HCT116 (cell line): ENCODE measurements at regions not wholly inside any gene's neighbourhood (a gene's known extent, or its start where the extent isn't known, plus 50 kb on each side); places are given as distances from the start of the nearest gene placed in this dataset.

Experiments
- CBX3 ChIP-seq: IDR thresholded peaks from 2 replicates; pipeline ENCODE4 v1.6.1; 2012; ENCODE audit warnings: low read depth
- EGR1 ChIP-seq: IDR thresholded peaks from 2 replicates; pipeline ENCODE4 v1.6.1; 2012; ENCODE audit warnings: low read depth
- EZH2 ChIP-seq: fragments of 200-600 bp; sonication (generic); IDR thresholded peaks from 2 replicates; pipeline ENCODE4 v1.6.1; 2017; ENCODE audit warnings: antibody characterized with exemption, mixed run types
- EZH2phosphoT487 ChIP-seq: fragments of 200-600 bp; IDR thresholded peaks from 2 replicates; pipeline ENCODE4 v1.6.1; 2018; ENCODE audit warnings: antibody characterized with exemption, borderline replicate concordance
- JUND ChIP-seq: IDR thresholded peaks from 2 replicates; pipeline ENCODE4 v1.6.1; 2012
- POLR2A ChIP-seq: IDR thresholded peaks from 2 replicates; pipeline ENCODE4 v1.7.0; 2011; ENCODE audit warnings: borderline replicate concordance; ENCODE audit not compliant: insufficient read depth, insufficient read length; ENCODE audit errors: extremely low read depth
- RAD21 ChIP-seq: IDR thresholded peaks from 2 replicates; pipeline ENCODE4 v1.6.1; 2012; ENCODE audit warnings: low read depth, mild to moderate bottlenecking
- SP1 ChIP-seq: IDR thresholded peaks from 2 replicates; pipeline ENCODE4 v1.6.1; 2012; ENCODE audit warnings: low read depth
- ZFX ChIP-seq: fragments of 450-650 bp; IDR thresholded peaks from 2 replicates; pipeline ENCODE4 v1.6.1; 2017
- ZNF274 ChIP-seq: fragments of 200-500 bp; sonication (Bioruptor generic); IDR thresholded peaks from 2 replicates; pipeline ENCODE4 v1.6.1; 2014; ENCODE audit warnings: mild to moderate bottlenecking, low read depth, low read length, inconsistent platforms
- TF ChIP-seq, protein P1 (sequence below), 3 experiments: fragments of 200-600 bp in 1 of 3; sonication (generic) in 1 of 3; IDR thresholded peaks in 2 of 3; conservative IDR thresholded peaks in 1 of 3; 2 replicates each; pipeline ENCODE4 v1.5.1; 2012 to 2017; ENCODE audit warnings: low read depth in 2 of 3, low read length in 2 of 3, antibody characterized with exemption in 1 of 3, borderline replicate concordance in 1 of 3, control low read depth in 1 of 3, mild to moderate bottlenecking in 1 of 3, mixed read lengths in 1 of 3, mixed run types in 1 of 3, moderate library complexity in 1 of 3; ENCODE audit not compliant: insufficient read depth in 1 of 3
- TF ChIP-seq, protein P2 (sequence below): IDR thresholded peaks from 2 replicates; pipeline ENCODE4 v1.6.1; 2012; ENCODE audit warnings: low read depth
- TF ChIP-seq, protein P3 (sequence below): IDR thresholded peaks from 2 replicates; pipeline ENCODE4 v1.6.1; 2012
- TF ChIP-seq, protein P4 (sequence below): IDR thresholded peaks from 2 replicates; pipeline ENCODE4 v1.6.1; 2011; ENCODE audit warnings: mild to moderate bottlenecking, low read length, moderate library complexity; ENCODE audit not compliant: insufficient replicate concordance; ENCODE audit errors: extremely low read depth

DNA sequence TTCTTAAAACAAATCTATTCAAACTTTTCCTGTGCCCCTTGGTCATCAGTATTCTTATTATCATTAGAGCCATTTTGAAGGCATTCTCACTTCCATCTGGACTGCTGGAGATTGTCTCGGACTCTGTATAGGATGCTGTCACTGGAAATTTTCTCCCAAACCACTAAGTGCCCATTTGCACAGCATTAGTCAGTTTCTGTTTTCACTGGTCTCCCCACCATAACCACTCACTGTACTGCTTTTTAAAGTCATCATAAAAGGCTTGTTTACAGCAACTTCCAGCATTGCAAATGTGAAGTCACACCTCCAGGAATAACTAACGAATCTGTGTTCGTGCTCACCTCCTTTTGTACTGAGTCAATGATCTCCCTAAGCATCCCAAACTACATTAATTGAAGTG lies 150.9 kb upstream of the SERTAD2 start:
- TF ChIP-seq, protein P1, sequence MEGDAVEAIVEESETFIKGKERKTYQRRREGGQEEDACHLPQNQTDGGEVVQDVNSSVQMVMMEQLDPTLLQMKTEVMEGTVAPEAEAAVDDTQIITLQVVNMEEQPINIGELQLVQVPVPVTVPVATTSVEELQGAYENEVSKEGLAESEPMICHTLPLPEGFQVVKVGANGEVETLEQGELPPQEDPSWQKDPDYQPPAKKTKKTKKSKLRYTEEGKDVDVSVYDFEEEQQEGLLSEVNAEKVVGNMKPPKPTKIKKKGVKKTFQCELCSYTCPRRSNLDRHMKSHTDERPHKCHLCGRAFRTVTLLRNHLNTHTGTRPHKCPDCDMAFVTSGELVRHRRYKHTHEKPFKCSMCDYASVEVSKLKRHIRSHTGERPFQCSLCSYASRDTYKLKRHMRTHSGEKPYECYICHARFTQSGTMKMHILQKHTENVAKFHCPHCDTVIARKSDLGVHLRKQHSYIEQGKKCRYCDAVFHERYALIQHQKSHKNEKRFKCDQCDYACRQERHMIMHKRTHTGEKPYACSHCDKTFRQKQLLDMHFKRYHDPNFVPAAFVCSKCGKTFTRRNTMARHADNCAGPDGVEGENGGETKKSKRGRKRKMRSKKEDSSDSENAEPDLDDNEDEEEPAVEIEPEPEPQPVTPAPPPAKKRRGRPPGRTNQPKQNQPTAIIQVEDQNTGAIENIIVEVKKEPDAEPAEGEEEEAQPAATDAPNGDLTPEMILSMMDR (IDR thresholded peaks at IDR 0.05 in 2 of 3, conservative IDR thresholded peaks at IDR 0.05 in 1 of 3; ENCODE audit: borderline replicate concordance in 1 of 3, insufficient read depth in 1 of 3, low read depth in 2 of 3, low read length in 2 of 3) = no peak
- TF ChIP-seq CBX3 (no peak), POLR2A (no peak), EZH2phosphoT487 (no peak), ZFX (no peak), JUND (no peak), EZH2 (no peak), ZNF274 (no peak), SP1 (no peak), RAD21 (no peak), EGR1 (no peak)
- TF ChIP-seq, protein P2, sequence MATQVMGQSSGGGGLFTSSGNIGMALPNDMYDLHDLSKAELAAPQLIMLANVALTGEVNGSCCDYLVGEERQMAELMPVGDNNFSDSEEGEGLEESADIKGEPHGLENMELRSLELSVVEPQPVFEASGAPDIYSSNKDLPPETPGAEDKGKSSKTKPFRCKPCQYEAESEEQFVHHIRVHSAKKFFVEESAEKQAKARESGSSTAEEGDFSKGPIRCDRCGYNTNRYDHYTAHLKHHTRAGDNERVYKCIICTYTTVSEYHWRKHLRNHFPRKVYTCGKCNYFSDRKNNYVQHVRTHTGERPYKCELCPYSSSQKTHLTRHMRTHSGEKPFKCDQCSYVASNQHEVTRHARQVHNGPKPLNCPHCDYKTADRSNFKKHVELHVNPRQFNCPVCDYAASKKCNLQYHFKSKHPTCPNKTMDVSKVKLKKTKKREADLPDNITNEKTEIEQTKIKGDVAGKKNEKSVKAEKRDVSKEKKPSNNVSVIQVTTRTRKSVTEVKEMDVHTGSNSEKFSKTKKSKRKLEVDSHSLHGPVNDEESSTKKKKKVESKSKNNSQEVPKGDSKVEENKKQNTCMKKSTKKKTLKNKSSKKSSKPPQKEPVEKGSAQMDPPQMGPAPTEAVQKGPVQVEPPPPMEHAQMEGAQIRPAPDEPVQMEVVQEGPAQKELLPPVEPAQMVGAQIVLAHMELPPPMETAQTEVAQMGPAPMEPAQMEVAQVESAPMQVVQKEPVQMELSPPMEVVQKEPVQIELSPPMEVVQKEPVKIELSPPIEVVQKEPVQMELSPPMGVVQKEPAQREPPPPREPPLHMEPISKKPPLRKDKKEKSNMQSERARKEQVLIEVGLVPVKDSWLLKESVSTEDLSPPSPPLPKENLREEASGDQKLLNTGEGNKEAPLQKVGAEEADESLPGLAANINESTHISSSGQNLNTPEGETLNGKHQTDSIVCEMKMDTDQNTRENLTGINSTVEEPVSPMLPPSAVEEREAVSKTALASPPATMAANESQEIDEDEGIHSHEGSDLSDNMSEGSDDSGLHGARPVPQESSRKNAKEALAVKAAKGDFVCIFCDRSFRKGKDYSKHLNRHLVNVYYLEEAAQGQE = no peak
- TF ChIP-seq, protein P3, sequence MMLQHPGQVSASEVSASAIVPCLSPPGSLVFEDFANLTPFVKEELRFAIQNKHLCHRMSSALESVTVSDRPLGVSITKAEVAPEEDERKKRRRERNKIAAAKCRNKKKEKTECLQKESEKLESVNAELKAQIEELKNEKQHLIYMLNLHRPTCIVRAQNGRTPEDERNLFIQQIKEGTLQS = no peak
- TF ChIP-seq, protein P4, sequence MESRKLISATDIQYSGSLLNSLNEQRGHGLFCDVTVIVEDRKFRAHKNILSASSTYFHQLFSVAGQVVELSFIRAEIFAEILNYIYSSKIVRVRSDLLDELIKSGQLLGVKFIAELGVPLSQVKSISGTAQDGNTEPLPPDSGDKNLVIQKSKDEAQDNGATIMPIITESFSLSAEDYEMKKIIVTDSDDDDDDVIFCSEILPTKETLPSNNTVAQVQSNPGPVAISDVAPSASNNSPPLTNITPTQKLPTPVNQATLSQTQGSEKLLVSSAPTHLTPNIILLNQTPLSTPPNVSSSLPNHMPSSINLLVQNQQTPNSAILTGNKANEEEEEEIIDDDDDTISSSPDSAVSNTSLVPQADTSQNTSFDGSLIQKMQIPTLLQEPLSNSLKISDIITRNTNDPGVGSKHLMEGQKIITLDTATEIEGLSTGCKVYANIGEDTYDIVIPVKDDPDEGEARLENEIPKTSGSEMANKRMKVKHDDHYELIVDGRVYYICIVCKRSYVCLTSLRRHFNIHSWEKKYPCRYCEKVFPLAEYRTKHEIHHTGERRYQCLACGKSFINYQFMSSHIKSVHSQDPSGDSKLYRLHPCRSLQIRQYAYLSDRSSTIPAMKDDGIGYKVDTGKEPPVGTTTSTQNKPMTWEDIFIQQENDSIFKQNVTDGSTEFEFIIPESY = no peak
